Astrocyte (in vitro differentiated cells and primary cell): ENCODE measurements at regions not wholly inside any gene's neighbourhood (a gene's known extent, or its start where the extent isn't known, plus 50 kb on each side); places are given as distances from the start of the nearest gene placed in this dataset.

ENCODE experiments used
- EZH2 ChIP-seq: IDR thresholded peaks from 2 replicates; pipeline ENCODE4 v1.6.1; 2012; ENCODE audit warnings: mild to moderate bottlenecking, low read length, inconsistent platforms; ENCODE audit not compliant: insufficient read depth
- TF ChIP-seq, protein P1 (sequence below): IDR thresholded peaks from 2 replicates; pipeline ENCODE4 v1.5.1; 2011; ENCODE audit warnings: low read depth, mild to moderate bottlenecking, inconsistent platforms, low read length, moderate library complexity; ENCODE audit not compliant: insufficient read depth

GRCh38 chr1:229792012-229792975, 166.2 kb downstream of the URB2 start:
- no peak for TF ChIP-seq EZH2
- TF ChIP-seq, protein P1, sequence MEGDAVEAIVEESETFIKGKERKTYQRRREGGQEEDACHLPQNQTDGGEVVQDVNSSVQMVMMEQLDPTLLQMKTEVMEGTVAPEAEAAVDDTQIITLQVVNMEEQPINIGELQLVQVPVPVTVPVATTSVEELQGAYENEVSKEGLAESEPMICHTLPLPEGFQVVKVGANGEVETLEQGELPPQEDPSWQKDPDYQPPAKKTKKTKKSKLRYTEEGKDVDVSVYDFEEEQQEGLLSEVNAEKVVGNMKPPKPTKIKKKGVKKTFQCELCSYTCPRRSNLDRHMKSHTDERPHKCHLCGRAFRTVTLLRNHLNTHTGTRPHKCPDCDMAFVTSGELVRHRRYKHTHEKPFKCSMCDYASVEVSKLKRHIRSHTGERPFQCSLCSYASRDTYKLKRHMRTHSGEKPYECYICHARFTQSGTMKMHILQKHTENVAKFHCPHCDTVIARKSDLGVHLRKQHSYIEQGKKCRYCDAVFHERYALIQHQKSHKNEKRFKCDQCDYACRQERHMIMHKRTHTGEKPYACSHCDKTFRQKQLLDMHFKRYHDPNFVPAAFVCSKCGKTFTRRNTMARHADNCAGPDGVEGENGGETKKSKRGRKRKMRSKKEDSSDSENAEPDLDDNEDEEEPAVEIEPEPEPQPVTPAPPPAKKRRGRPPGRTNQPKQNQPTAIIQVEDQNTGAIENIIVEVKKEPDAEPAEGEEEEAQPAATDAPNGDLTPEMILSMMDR, result no peak
